Prostate gland (tissue), 2 donors: ENCODE measurements at regions not wholly inside any gene's neighbourhood (a gene's known extent, or its start where the extent isn't known, plus 50 kb on each side); places are given as distances from the start of the nearest gene placed in this dataset.

ENCODE experiments used
- POLR2A ChIP-seq: fragments of 450-650 bp; IDR thresholded peaks from one replicate; pipeline ENCODE4 v1.6.1; 2016; ENCODE audit warnings: antibody characterized with exemption, mild to moderate bottlenecking
- POLR2AphosphoS5 ChIP-seq: sonication (generic); formaldehyde crosslinking; IDR thresholded peaks from one replicate; pipeline ENCODE4 v1.6.1; 2017; ENCODE audit warnings: antibody characterized with exemption
- TF ChIP-seq, protein P1 (sequence below), 4 experiments: fragments of 200-600 bp in 2 of 4; fragments of 450-650 bp in 2 of 4; sonication (generic) in 2 of 4; IDR thresholded peaks; 1 replicate in 3 of 4; 2 replicates in 1 of 4; pipeline ENCODE4 v1.5.1; 2016 to 2019; ENCODE audit warnings: antibody characterized with exemption in 4 of 4, mild to moderate bottlenecking in 2 of 4, moderate library complexity in 2 of 4

DNA sequence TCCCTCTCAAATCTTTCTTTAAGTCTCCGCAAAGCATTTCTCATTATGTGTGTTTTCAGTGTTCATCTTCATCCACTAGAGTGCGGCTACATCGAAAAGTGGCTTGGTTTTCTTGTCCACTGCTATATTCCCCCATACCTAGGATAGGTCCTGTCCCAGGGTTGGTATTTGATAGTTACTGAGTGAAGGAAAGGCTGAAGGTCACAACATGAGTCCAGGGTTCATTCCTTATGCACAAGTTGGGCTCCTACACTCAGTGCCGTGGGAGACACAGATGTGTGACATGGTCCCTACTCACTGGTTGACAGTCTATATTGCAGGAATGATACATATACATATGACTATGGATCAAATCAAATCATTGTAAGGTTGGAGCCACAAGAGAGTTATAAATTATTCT, 55.4 kb upstream of the RELL1 start:
- TF ChIP-seq, protein P1, sequence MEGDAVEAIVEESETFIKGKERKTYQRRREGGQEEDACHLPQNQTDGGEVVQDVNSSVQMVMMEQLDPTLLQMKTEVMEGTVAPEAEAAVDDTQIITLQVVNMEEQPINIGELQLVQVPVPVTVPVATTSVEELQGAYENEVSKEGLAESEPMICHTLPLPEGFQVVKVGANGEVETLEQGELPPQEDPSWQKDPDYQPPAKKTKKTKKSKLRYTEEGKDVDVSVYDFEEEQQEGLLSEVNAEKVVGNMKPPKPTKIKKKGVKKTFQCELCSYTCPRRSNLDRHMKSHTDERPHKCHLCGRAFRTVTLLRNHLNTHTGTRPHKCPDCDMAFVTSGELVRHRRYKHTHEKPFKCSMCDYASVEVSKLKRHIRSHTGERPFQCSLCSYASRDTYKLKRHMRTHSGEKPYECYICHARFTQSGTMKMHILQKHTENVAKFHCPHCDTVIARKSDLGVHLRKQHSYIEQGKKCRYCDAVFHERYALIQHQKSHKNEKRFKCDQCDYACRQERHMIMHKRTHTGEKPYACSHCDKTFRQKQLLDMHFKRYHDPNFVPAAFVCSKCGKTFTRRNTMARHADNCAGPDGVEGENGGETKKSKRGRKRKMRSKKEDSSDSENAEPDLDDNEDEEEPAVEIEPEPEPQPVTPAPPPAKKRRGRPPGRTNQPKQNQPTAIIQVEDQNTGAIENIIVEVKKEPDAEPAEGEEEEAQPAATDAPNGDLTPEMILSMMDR (IDR thresholded peaks at IDR 0.05): no peak
- no peak for TF ChIP-seq POLR2AphosphoS5
- no peak for TF ChIP-seq POLR2A
